Motor neuron (in vitro differentiated cells): ENCODE measurements at regions not wholly inside any gene's neighbourhood (a gene's known extent, or its start where the extent isn't known, plus 50 kb on each side); places are given as distances from the start of the nearest gene placed in this dataset.
"Not testable (repeated sequence)": the region's sequence is repeated elsewhere in the genome, so short reads cannot be mapped to it uniquely, and the experiment has no call there.

ENCODE experiments used
- ATAC-seq, 8 experiments: fragments of 200-7000 bp; cut with Tn5 transposase; replicated peaks in 6 of 8; 2 replicates each; pipeline ENCODE4 v1.8.0; 2021; ENCODE audit warnings: mild to moderate bottlenecking in 8 of 8, moderate library complexity in 8 of 8
- H3K27ac ChIP-seq, 2 donors: fragments of 250-450 bp; sonication (Bioruptor Pico); 2 replicates each; pipeline ENCODE4 v1.9.0; 2021; ENCODE audit warnings: antibody characterized with exemption in 2 of 2, mild to moderate bottlenecking in 2 of 2, moderate library complexity in 1 of 2
- H3K4me1 ChIP-seq, 2 donors: fragments of 250-450 bp; sonication (Bioruptor Pico); replicated peaks in 1 of 2; 2 replicates each; pipeline ENCODE4 v1.6.1; 2021; ENCODE audit warnings: antibody characterized with exemption in 2 of 2, mild to moderate bottlenecking in 2 of 2, moderate library complexity in 1 of 2
- H3K4me3 ChIP-seq, 5 donors: fragments of 250-450 bp; sonication (Bioruptor Pico); 2 replicates each; pipeline ENCODE4 v1.9.0; 2021; ENCODE audit warnings: antibody characterized with exemption in 5 of 5, mild to moderate bottlenecking in 5 of 5, moderate library complexity in 4 of 5
- WGBS, 10 experiments: fragments of 450-650 bp; shearing (Covaris generic); methylation state at CpG; one replicate each; pipeline ENCODE4 v1.0.0; 2022; 5-methylcytosine and 5-hydroxymethylcytosine counted together
- in situ Hi-C, 9 experiments: fragments of 400-800 bp; cut with MboI; loops; one replicate each; pipeline ENCODE4 v1.15.0; 2021; ENCODE audit warnings: low sequenced_read_pairs in 9 of 9, low pct_unique_long_range_greater_than_20kb in 2 of 9; ENCODE audit not compliant: unreplicated experiment in 9 of 9

DNA sequence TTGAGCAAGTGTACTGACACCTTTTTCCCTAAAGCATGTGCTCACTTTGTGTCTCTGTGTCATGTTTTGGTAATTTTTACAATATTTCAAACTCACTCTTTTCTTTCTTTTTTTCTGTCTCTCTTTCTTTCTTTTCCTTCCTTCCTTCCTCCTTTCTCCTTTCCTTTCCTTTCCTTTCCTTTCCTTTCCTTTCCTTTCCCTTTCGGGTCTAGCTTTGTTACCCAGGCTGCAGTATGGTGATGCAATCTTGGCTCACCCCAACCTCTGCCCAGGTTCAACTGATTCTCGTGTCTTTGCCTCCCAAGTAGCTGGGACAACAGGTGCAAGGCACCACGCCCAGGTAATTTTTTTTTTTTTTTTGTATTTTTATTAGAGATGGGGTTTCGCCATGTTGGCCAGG, 60.4 kb upstream of the TINAGL1 start:
- in situ Hi-C loops: no loop called here
- Histone ChIP-seq H3K4me3 (no peak overlapping the region), H3K4me1 (no peaks in the 10 kb centered on the region), H3K27ac (no peak overlapping the region)
- 36 to 100% (median 65%) methylated on average over 1 to 4 of the region's 4 CpGs for whole genome bisulfite sequencing, 10 experiments
- no peak for ATAC-seq

DNA sequence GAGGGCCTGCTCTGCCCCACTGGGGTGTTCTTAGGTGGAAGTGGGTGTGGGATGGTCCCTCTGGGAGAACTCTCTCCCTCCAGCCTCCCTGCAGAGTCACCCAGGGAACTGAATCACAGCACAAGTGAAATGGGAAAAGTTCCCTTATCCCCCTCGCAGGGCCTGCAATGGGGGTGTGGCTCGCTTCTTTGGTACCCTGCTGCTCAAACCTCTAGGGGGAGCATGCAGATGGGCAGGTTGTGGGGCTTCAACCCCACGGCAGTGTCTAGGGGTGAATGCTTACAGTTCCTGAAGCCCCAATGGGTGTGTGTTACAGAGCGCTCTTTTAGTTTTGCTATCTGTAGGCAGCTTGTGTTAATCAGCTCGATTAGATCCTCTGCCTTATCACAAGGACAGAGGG, 59.0 kb upstream of the TINAGL1 start:
- in situ Hi-C loops: no loop called here
- 0 to 62% (median 51%) methylated on average over 1 to 5 of the region's 5 CpGs; no CpG with 5 or more reads in 4 of the 10 experiments for WGBS, 10 experiments

DNA sequence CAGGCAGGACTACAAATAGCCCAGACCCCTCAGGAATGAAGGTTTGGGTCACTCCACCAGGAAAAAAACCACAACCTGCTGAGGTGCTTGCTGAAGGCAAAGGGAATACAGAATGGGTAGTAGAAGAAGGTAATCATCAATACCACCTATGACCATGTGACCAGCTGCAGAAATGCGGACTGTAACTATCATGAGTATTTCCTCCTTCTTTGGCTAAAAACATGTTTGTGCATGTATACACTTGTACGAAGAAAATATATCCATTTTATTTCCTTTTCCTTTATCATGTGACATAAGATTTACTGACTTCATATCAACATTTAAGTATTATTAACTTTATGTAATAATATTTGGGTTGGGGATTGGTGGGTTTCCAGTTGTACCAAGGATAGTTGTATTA, 58.3 kb upstream of the TINAGL1 start:
- H3K4me1 ChIP-seq, H3K4me3 ChIP-seq, in situ Hi-C loops, H3K27ac ChIP-seq, ATAC-seq: not testable (repeated sequence)
- 60 to 100% (median 93%) methylated on average over 1 to 2 of the region's 2 CpGs; no CpG with 5 or more reads in 1 of the 10 experiments for WGBS, 10 experiments

More for the DNA sequence above, 59.0 kb upstream of the TINAGL1 start:
- Histone ChIP-seq H3K27ac (no peak overlapping the region), H3K4me1 (no peaks in the 10 kb centered on the region), H3K4me3 (no peak overlapping the region)
- ATAC-seq: no peak

DNA sequence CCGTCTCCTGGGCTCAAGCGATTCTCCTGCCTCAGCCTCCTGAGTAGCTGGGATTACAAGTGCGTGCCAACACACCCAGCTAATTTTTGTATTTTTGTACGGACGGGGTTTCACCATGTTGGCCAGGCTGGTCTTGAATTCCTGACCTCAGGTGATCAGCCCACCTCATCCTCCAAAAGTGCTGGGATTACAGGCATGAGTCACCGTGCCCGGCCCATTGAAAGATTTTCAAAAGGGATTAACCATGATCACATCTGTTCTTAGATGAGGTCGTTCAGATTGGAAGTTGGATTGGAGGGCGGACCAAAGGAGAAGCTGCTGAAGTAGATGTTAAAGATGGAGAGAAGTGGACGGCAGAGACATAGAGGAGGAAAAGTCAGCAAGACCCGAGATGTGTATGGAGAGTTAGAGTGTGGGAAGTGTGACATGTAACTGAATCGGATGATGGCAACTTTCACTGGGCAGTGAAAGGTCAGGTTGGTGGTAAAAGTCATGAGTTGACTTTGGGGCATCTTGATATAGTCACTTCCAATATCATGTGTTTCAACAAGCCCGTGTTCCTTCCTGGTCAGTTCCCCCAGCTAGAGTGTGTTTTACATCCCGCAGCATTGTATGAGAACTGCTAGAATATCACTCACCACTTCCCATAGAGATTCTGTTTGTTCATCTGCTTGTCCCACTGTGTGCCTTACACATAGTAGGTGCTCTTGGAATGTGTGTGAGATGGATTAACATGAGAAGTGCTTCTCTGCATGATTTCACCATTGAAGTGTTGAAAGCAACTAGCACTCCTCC, 54.4 kb upstream of the TINAGL1 start:
- in situ Hi-C loops: no loop called here
- Histone ChIP-seq H3K27ac (no peak overlapping the region), H3K4me1 (no peaks in the 10 kb centered on the region), H3K4me3 (no peak overlapping the region)
- ATAC-seq: no peak
- 56 to 91% (median 82%) methylated on average over 4 to 14 of the region's 14 CpGs; no CpG with 5 or more reads in 2 of the 10 experiments for WGBS, 10 experiments

DNA sequence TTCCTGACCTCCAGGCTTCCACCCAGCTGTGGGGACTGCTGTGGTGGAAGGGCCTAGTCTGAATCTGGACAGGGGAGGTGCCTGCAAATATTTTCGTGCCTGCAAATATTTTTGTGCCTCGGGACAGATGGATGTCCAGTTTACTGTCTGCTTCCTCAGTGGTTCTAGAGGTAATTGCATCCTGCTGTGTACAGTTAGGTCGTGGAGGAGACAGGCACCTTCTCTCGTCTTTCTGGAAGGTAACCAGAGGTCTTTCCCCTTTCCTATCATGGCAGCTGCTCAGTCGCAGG, 53.8 kb upstream of the TINAGL1 start:
- ATAC-seq: peak in 1 of 8 experiments; percentile 25
- H3K27ac ChIP-seq: no peak overlapping the region
- WGBS, 10 experiments: 20 to 80% (median 55%) methylated on average over 1 to 5 of the region's 5 CpGs; no CpG with 5 or more reads in 2 of the 10 experiments
- no peak overlapping the region for H3K4me3 ChIP-seq
- in situ Hi-C loops: no loop called here
- no peaks in the 10 kb centered on the region for H3K4me1 ChIP-seq

DNA sequence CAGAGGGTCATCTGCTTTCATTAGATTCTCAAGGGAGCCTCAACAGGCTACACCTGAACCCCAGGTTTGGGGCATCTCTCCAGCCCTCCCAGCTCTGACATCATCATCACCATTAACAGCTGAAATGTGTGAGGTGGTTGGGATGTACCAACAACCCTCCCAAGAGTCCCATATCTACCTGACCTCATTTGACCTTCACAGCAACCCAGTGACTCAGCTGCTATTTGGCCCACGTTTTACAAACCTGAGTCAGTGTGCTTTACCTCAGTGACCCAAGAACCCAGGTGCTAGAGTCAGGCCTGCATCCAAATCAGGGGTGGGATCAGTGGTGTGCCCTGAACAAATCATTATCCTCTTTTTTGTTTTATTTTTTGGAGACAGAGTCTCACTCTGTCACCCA, 53.3 kb upstream of the TINAGL1 start:
- WGBS, 10 experiments: 0 to 50% (median 45%) methylated on average over 1 of the region's 1 CpG; no CpG with 5 or more reads in 6 of the 10 experiments
- H3K4me3 ChIP-seq: no peak overlapping the region
- no peaks in the 10 kb centered on the region for H3K4me1 ChIP-seq
- in situ Hi-C loops: no loop called here
- no peak overlapping the region for H3K27ac ChIP-seq
- ATAC-seq: no peak

DNA sequence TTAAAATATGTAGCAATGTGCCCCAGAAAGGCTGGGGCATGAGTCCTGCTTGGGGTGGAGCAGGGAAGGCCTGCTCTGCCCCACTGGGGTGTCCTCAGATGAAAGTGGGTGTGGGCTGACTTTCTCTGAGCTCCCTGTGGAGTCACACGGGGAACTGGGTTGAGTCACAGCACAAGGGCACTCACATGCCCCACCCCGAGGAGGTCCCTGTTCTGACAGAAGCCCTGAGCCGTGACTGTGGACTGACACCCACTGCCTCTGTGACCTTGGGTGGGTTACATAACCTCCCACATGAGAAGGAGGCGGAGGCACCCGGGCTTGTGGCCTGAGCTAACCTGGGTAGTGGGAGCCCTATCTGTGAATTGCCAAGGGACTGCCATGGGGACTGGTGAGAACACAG, 52.5 kb upstream of the TINAGL1 start:
- WGBS, 10 experiments: 0 to 94% (median 76%) methylated on average over 2 to 5 of the region's 5 CpGs; no CpG with 5 or more reads in 4 of the 10 experiments
- in situ Hi-C loops: no loop called here
- Histone ChIP-seq H3K4me1 (no peaks in the 10 kb centered on the region), H3K27ac (no peak overlapping the region), H3K4me3 (no peak overlapping the region)
- peak in 3 of 8 experiments; percentile 46 to 99 (median 98) for ATAC-seq

DNA sequence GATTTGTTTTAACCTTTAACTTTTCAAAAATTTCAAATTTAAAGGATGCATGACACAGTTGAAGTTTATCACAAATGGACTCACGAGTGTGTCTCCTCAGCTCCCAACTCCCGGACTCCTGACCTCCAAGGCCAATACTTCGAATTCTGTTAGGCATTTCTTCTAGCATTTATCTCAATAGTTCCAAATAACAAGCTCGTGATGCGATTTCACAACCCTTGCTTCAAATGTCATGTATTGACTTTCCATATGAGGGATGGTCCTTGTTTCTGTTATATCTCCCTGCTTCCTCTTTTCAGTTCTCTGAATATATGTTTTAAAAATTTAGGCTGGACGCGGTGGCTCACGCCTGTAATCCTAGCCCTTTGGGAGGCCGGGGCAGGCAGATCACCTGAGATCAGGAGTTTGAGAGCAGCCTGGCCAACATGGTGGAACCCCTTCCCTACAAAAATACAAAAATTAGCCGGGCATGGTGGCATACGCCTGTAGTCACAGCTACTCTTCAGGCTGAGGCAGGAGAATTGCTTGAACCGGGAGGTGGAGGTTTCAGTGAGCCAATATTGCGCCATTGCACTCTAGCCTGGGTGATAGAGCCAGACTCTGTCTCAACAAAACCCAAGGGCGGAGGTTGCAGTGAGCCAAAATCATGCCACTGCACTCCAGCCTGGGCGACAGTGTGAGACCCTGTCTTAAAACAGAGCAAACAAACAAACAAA, 52.0 kb upstream of the TINAGL1 start:
- WGBS, 10 experiments: 47 to 96% (median 82%) methylated on average over 3 to 14 of the region's 15 CpGs
- Histone ChIP-seq H3K4me1 (no peaks in the 10 kb centered on the region), H3K27ac (no peak overlapping the region), H3K4me3 (no peak overlapping the region)
- in situ Hi-C loops: no loop called here
- ATAC-seq: no peak
